GM21576 (cell line): ENCODE measurements at regions not wholly inside any gene's neighbourhood (a gene's known extent, or its start where the extent isn't known, plus 50 kb on each side); places are given as distances from the start of the nearest gene placed in this dataset.
"Not testable (repeated sequence)": the region's sequence is repeated elsewhere in the genome, so short reads cannot be mapped to it uniquely, and the experiment has no call there.

Source experiments
- ATAC-seq: cut with Tn5 transposase; IDR thresholded peaks from one replicate; pipeline ENCODE4 v1.9.1; 2021; ENCODE audit warnings: mild to moderate bottlenecking, moderate library complexity; ENCODE audit not compliant: unreplicated experiment

DNA sequence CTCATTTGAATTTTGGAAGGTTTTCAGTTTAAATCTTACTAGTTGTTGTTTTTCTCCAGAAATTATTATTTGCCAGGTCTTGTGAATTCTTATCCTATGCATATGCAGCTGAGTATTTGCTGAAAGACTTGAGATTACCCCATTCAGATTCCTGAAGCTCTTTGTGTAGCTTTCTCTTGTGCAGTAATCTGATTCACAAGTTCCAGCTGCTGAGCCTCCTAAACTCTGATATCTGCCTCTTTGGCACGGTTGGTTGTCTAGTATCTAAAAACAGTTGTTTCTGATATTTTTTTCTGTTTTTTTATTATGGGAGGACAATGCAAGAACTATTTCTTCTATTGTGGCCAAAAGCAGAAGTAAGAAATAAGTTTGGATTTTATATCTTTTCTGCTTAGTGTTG lies 863.9 kb upstream of the MANEA start:
- no peak for ATAC-seq

DNA sequence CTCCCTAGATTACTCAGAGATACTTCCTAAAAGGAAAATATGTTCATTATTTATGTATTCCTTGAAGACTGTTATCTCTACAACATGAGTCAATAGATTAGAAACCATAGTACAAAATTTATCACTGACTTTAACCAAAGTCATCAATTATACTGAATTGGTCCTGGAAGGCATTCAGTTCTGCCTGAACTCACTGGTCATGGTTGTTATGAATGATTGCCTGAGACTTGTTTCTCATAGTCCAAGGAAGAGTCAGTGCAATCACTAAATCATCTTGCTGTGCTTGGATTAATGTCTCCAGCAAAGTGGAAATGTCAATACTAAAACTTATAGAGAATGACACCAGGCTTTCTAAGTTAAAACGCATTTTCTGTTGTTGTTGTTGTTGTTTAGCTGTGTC lies 878.6 kb upstream of the MANEA start:
- ATAC-seq: no peak

- ATAC-seq: not testable (repeated sequence)
Observed at GRCh38 chr6:94687255-94687654, 890.1 kb upstream of the MANEA start.

GRCh38 chr6:94683409-94683808 lies 893.9 kb upstream of the MANEA start:
- no peak for ATAC-seq

DNA sequence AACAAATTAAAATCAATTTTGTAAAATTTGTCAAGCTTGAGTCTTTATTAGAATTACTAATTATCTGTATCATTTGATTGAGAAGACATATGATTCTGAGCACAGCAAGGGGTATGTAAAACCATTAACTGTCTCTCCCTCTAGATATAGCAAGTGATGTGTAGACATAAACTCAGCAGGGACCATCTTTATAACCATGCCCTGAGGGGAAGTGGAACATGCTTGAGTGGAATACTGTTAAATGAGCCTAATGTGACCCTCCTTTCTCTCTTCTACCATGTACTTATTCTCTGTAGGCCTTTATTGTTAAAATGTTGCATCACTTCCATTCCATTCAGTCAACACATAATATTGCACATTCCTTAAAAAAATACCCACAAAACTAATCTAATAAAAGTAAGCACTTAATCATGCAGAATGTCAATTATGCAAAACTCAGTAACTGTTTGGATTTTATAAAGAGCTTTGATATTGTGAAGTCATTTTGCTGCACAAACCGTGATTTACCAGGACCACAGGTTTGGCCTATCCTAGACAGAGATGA lies 896.6 kb upstream of the MANEA start:
- ATAC-seq: no peak

- no peak for ATAC-seq
Observed at GRCh38 chr6:94673251-94673650, 904.1 kb upstream of the MANEA start.

GRCh38 chr6:94670017-94670416 lies 907.3 kb upstream of the MANEA start:
- no peak for ATAC-seq

DNA sequence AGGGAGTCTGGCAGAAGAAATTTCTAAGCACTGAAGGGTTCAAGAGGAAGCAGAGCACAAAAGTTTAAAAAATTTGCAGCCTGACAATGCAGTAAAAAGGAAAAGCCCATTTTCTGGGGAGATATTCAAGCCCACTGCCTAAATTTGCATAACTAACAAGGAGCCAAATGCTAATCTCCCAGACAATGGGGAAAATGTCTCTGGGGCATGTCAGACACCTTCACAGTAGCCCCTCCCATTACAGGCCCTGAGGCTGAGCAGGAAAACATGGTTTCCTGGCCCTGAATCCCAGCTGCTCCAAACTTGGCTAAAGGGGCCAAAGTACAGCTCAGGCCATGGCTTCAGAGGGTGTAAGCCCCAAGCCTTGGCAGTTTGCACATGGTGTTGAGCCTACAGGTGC lies 908.5 kb upstream of the MANEA start:
- ATAC-seq: no peak

DNA sequence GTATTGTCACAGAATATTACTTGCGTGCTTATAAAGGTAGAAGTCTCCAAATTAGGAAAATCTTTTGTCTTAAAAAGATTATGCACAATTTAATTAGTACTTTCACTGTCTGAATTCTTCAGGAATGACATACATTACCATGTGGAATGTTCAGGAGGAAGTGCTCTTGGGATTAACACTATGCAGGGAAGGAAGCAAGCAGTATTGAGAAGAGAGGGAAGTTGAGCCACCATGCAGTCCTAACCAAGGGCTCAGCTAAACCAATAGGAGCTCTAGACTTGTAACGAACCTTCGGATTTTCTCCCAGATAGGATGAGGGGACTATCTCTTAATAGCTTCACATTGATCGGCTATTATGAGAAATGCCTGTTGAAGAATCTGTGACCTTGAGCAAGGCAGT lies 918.4 kb upstream of the MANEA start:
- no peak for ATAC-seq

DNA sequence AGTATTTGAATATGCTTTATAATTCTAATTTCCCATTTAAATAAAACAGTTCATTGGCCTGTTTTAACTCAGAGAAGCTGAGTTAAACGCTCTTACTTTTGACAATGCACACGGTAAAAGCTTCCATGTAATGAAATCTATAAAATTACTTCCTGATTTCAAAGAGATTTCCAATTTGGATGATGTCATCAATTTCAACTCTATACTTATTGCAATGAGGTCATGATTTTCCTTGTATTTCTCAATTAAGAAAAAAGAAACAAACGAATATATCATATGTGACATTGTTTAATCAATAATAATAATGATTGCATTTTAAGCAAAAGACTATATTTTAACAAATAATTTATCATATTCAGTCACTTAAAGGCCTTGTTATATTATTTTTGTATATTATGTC lies 926.1 kb upstream of the MANEA start:
- no peak for ATAC-seq

DNA sequence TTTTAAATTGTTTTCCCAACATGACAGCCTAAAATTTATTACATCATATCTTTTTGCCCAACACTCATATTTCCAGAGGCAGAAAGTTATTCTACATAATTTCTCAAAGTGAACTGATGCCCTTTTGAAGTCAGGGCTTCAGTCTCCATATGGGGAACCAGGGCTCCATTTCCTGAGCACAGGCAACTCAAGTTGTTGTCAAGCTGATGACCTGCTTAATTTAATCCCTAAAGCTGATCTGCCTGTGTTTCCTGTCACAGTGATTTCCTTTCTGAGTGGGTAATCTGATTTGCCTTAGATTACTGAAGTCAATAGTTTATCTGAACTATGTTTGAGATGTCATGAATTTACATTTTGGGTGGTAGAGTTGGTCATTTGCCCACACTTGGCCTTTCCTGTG lies 932.1 kb upstream of the MANEA start:
- no peak for ATAC-seq

- ATAC-seq: no peak
Observed at GRCh38 chr6:94639564-94639963, 937.8 kb upstream of the MANEA start.

GRCh38 chr6:94636780-94637385 lies 940.5 kb upstream of the MANEA start:
- ATAC-seq: no peak

GRCh38 chr6:94623586-94623985 lies 953.7 kb upstream of the MANEA start:
- no peak for ATAC-seq

- no peak for ATAC-seq
Observed at GRCh38 chr6:94622783-94623182, 954.6 kb upstream of the MANEA start.

GRCh38 chr6:94600636-94601035 lies 976.7 kb upstream of the MANEA start:
- no peak for ATAC-seq

DNA sequence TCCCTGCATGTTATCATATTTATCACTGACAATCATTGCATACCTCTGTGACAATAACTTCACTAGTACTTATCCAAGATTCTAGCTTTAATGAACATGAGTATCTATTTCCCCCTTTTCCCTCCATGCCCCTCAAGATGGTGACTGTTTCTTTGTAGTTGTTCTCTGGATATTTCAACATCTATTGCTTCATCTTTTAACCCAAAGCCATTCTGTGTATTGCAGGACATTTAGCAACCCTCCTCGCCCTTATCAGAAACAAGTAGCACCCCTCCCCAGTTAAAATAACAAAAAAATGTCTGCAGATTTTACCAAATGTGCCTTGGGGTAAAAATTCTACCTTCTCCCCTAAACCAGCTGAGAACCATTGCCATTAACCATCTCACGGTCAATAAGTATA lies 979.8 kb upstream of the MANEA start:
- ATAC-seq: no peak

DNA sequence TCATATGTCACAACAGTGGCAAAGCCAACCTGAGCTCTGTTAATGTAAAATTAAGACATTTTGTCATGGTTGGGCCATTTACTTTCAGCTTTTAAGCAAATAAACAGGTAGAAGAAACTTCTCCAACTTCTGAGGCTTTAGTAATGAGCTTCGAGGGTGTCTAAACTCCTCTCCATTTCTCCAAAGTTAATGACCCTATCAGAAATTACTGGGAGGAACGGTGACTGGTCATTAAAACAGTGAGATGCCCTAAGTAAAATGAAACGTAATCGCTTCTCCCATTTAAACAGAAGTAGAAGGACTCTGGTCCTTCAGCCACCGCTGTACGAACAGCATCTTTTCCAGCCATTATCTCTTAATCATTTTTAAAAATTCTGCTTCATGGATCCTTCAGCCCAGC lies 986.9 kb upstream of the MANEA start:
- ATAC-seq: no peak

DNA sequence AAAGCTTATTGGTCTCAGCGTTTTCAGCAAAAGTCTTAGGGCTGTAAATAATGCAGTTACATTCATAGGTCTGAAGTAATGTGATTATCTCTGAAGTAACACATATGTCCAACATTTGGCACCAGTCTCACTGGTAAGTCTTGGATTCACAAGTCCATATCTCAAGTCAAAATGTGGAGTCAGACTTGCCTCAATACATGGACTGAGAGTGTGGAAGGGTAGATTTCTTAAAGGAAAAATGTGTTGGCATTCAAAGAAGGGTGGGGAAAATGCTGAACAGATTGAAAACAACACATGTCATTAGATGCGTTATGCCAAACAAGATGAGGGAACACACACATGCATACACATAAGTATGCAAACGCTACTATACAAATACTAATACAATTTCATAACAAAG lies 989.0 kb upstream of the MANEA start:
- no peak for ATAC-seq

GRCh38 chr6:94584211-94584610 lies 993.1 kb upstream of the MANEA start:
- ATAC-seq: no peak

GRCh38 chr6:94570581-94570980 lies 1006.8 kb upstream of the MANEA start:
- no peak for ATAC-seq

DNA sequence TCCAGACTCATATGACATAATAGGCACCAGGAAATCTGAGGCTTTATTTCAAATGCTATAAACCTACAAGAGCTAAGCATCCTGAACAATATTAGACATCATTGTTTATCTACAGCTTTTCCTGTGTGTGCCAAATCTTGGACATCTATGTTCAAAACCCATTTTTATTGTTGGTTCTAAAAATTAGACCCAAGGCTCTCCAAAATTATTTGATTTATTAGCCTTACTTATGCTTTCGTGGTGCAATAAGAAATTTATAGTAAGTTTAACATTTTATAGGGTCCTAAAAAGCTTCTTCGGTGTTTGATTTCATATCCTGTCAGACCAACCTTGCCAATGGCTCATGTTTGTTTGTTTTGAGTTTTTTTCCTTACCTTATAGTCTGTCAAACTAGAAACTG lies 1014.5 kb upstream of the MANEA start:
- ATAC-seq: no peak

- ATAC-seq: no peak
Observed at GRCh38 chr6:94559829-94560537, 1017.4 kb upstream of the MANEA start.
